H1 (cell line): ENCODE measurements at regions not wholly inside any gene's neighbourhood (a gene's known extent, or its start where the extent isn't known, plus 50 kb on each side); places are given as distances from the start of the nearest gene placed in this dataset.

ENCODE experiments used
- SIN3A ChIP-seq, 2 experiments: IDR thresholded peaks in 1 of 2; conservative IDR thresholded peaks in 1 of 2; 2 replicates each; pipeline ENCODE4 v1.6.1; 2011 to 2012; ENCODE audit warnings: low read length in 2 of 2, improper control_type of control experiment in 1 of 2, low read depth in 1 of 2, mild to moderate bottlenecking in 1 of 2

GRCh38 chr1:75083223-75083622 is 51.0 kb upstream of the LHX8 start (continued):
- no peak for TF ChIP-seq SIN3A (conservative IDR thresholded peaks at IDR 0.05 in 1 of 2, IDR thresholded peaks at IDR 0.05 in 1 of 2; ENCODE audit: low read depth in 1 of 2, low read length in 2 of 2)
